ENCODE measurements at regions not wholly inside any gene's neighbourhood (a gene's known extent, or its start where the extent isn't known, plus 50 kb on each side); places are given as distances from the start of the nearest gene placed in this dataset.
"Not testable (repeated sequence)": the region's sequence is repeated elsewhere in the genome, so short reads cannot be mapped to it uniquely, and the experiment has no call there.

DNA sequence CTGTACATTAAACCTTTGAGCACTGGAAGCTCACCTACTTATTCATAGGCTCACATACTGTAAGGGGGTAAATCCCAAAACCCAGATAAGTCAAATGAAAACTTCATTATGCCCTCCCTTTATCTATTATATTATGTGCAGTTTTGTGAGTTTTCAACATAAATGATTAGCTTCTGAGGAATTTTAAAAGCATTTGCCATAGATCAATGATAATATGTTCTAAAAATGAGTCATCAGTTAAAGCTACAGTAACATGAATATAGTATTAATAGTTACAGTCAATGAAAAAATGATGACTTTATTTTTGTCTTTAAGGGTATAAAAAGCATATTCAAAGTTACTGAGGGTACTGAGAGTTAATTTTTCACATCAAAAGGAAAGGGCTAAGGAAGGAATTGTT is 151.9 kb downstream of the SPATA31A6 start:
- H3K4me1 ChIP-seq (ENCODE audit: insufficient read depth, insufficient read length); DNase-seq (ENCODE audit: low read depth, low spot score); H3K36me3 ChIP-seq (ENCODE audit: insufficient read depth, insufficient read length, low read length); H3K4me3 ChIP-seq (ENCODE audit: insufficient read length, low read depth); H3K9ac ChIP-seq (ENCODE audit: insufficient read length, low read depth); H3K9me3 ChIP-seq (ENCODE audit: insufficient read depth, low read length); H3K27me3 ChIP-seq (ENCODE audit: insufficient read depth, insufficient read length): not testable (repeated sequence)

DNA sequence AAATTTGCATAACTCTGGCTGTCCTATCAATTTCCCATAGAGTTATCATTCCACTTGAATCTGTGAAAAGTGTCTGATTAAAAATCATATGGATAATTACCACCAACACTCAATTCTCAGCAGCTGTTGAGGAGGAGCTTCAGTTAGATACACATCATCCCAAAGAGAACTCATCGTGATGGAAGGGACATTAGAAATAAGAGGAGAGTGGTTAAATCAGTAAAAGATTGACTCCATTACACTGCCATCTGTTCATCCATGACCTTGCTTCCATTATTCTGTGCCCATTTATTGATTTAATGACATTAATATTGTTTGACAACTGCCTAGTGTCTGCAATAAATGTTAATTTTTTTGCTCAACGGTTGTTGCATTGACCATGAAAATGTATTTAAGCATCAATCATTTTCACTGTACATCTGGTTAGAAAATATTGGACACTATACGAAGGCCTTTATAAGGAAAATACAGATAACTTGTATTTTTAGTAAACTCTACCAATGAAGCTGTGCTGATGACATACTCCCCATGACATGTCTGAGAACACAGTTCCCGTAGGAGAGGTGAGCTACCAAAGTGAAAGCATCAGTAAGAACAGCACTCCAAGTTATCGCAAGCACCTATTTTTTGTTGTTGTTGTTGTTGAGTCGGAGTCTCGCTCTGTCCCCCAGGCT is 152.7 kb downstream of the SPATA31A6 start:
- H3K9me3 ChIP-seq (ENCODE audit: insufficient read depth, low read length); H3K36me3 ChIP-seq (ENCODE audit: insufficient read depth, insufficient read length, low read length); H3K4me1 ChIP-seq (ENCODE audit: insufficient read depth, insufficient read length); H3K27me3 ChIP-seq (ENCODE audit: insufficient read depth, insufficient read length); H3K9ac ChIP-seq (ENCODE audit: insufficient read length, low read depth); DNase-seq (ENCODE audit: low read depth, low spot score); H3K4me3 ChIP-seq (ENCODE audit: insufficient read length, low read depth): not testable (repeated sequence)

DNA sequence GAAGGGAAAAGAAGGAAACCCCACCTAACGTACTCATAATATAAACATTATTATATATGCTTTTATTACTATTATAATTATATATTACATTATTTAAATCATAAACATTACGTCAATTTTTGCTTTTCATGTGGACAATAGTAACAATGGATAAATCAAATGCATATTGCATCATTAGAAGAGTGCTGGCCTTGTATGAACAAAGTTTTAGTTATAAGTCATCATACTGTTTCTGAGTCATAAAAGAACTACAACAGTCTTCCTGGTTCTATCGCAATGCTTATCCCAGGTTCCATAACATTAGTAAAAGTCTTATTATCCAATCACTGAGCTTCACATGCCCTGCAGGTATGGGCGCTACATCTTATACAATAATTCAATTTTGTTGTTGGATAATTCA is 154.8 kb downstream of the SPATA31A6 start:
- H3K9me3 ChIP-seq (ENCODE audit: insufficient read depth, low read length); H3K9ac ChIP-seq (ENCODE audit: insufficient read length, low read depth); H3K36me3 ChIP-seq (ENCODE audit: insufficient read depth, insufficient read length, low read length); DNase-seq (ENCODE audit: low read depth, low spot score); H3K4me1 ChIP-seq (ENCODE audit: insufficient read depth, insufficient read length); H3K27me3 ChIP-seq (ENCODE audit: insufficient read depth, insufficient read length); H3K4me3 ChIP-seq (ENCODE audit: insufficient read length, low read depth): not testable (repeated sequence)

DNA sequence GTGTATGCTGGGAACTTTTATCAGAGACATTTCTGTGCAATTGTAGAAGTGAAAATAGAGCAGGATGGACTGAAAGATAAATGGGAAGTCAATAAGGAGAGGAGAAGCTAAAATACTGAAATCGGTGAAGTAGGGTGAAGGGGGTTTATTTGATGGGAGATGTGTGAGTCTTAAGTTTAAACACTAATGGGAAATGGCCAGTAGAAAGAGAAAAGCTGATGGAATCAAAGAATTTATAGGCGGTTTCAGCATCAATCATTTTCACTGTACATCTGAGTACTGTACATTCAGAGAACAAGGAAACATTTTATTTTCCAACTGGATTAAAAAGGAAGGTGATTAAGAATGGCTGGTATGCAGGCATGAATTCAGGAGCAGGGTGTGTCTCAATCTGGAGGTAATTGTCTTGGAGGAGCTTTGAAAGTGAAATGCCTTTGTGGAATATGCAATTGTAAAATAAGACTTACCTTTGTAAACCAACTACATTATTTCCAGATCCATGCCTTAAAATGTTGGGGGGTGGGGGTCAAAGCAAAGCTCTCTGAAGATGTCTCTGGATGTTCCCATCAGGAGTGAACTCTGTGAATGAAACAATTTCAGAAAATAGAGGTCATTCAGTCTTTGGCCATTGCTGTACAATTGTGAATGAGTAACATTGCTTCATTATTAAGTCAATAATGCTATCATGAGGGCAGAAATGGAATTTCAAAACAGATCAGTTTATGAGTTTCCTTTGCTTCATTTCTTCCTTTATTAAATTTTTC is 156.4 kb downstream of the SPATA31A6 start:
- not testable (repeated sequence) for H3K4me1 ChIP-seq (ENCODE audit: insufficient read depth, insufficient read length); H3K27me3 ChIP-seq (ENCODE audit: insufficient read depth, insufficient read length); DNase-seq (ENCODE audit: low read depth, low spot score); H3K9me3 ChIP-seq (ENCODE audit: insufficient read depth, low read length); H3K4me3 ChIP-seq (ENCODE audit: insufficient read length, low read depth); H3K9ac ChIP-seq (ENCODE audit: insufficient read length, low read depth); H3K36me3 ChIP-seq (ENCODE audit: insufficient read depth, insufficient read length, low read length)

DNA sequence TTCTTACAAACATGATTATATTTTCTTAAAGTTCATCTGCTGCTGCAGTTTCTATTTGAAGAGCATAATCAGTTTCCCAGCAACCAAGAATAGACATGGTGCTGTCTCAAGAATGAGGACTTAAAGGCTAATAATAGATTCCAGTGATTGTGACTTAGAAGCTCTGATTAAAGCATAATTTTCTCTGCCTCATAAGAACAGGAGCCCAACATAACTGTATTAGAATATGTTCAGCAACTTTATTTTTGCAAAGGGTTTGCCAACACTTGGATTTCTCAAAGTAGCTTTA is 156.9 kb downstream of the SPATA31A6 start:
- H3K36me3 ChIP-seq (ENCODE audit: insufficient read depth, insufficient read length, low read length); H3K4me3 ChIP-seq (ENCODE audit: insufficient read length, low read depth); DNase-seq (ENCODE audit: low read depth, low spot score); H3K9ac ChIP-seq (ENCODE audit: insufficient read length, low read depth); H3K9me3 ChIP-seq (ENCODE audit: insufficient read depth, low read length); H3K4me1 ChIP-seq (ENCODE audit: insufficient read depth, insufficient read length); H3K27me3 ChIP-seq (ENCODE audit: insufficient read depth, insufficient read length): not testable (repeated sequence)

DNA sequence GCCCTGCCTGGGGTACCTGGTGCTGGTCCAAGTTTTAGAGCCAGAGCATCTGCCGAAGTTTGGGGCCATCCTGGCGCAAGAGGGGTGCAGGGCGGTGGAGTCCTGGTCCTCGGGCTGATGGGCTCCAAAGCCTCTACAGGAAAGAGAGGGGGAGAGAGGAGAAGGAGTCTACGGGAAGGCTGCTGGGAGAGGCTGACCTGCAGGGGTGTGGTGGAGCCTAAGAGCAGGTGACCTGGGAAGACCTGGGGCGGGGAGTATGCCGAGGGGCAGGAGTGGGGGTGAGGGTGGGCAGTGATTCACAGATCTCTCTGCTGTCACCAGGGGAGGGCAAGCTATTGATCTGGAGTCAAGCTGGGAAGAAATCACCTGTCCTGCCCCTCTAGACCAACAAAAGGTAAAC is 158.4 kb downstream of the SPATA31A6 start:
- not testable (repeated sequence) for H3K36me3 ChIP-seq (ENCODE audit: insufficient read depth, insufficient read length, low read length); H3K4me1 ChIP-seq (ENCODE audit: insufficient read depth, insufficient read length); H3K9ac ChIP-seq (ENCODE audit: insufficient read length, low read depth); H3K27me3 ChIP-seq (ENCODE audit: insufficient read depth, insufficient read length); DNase-seq (ENCODE audit: low read depth, low spot score); H3K9me3 ChIP-seq (ENCODE audit: insufficient read depth, low read length); H3K4me3 ChIP-seq (ENCODE audit: insufficient read length, low read depth)

DNA sequence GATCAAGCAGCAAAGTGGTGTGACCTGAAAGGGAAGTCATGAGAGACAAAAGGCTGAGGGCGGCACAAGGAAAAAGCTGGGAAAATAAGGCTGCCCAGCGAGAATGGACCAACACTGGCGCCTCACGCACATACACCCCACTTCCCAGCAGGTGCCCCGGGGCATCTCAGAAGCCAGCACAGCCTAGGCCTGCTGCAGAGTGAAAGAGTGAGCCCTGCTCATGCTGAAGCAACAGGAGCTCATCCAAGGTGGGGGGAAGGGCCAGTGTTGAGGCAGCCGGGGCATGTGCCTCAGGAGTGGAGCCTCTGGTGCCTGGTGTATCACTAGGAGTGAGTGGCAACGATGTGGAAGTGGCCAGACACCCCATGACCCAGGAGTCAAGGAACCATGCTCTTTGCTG is 158.8 kb downstream of the SPATA31A6 start:
- not testable (repeated sequence) for H3K9me3 ChIP-seq (ENCODE audit: insufficient read depth, low read length); H3K4me3 ChIP-seq (ENCODE audit: insufficient read length, low read depth); H3K4me1 ChIP-seq (ENCODE audit: insufficient read depth, insufficient read length); DNase-seq (ENCODE audit: low read depth, low spot score); H3K36me3 ChIP-seq (ENCODE audit: insufficient read depth, insufficient read length, low read length); H3K9ac ChIP-seq (ENCODE audit: insufficient read length, low read depth); H3K27me3 ChIP-seq (ENCODE audit: insufficient read depth, insufficient read length)

DNA sequence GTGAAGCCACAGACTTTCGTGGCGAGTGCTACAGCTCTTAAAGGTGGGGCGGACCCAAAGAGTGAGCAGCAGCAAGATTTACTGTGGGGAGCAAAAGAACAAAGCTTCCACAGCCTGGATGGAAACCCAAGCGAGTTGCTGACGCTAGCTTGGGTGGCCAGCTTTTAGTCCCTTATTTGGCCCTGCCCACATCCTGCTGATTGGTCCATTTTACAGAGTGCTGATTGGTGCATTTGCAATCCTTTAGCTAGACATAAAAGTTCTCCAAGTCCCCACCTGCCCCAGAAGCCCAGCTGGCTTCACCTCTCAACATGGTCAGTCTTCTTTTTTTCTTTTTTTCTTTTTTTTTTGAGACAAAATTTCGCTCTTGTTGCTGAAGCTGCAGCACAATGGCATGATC is 161.0 kb downstream of the SPATA31A6 start:
- not testable (repeated sequence) for DNase-seq (ENCODE audit: low read depth, low spot score); H3K27me3 ChIP-seq (ENCODE audit: insufficient read depth, insufficient read length); H3K4me1 ChIP-seq (ENCODE audit: insufficient read depth, insufficient read length); H3K9me3 ChIP-seq (ENCODE audit: insufficient read depth, low read length); H3K4me3 ChIP-seq (ENCODE audit: insufficient read length, low read depth); H3K36me3 ChIP-seq (ENCODE audit: insufficient read depth, insufficient read length, low read length); H3K9ac ChIP-seq (ENCODE audit: insufficient read length, low read depth)

DNA sequence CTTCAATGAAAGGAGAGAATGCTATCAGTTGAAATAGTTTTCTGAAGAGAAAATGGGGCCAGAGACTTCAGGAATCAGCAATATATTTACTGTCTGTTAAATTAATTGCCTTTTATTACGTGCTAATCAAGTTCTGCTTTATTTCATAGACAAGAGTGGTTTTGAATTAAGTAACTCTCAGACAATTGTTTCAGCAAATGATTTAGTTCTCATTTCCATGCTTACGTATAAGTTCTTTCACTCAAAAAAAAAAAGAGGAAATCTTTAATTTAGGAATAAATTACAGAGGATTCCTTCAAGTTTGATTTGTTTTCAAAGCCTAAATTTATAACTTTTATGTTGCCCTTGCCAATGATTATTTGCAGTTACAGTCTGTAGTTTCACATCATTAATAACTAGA is 163.5 kb downstream of the SPATA31A6 start:
- H3K9me3 ChIP-seq (ENCODE audit: insufficient read depth, low read length); DNase-seq (ENCODE audit: low read depth, low spot score): not testable (repeated sequence)

DNA sequence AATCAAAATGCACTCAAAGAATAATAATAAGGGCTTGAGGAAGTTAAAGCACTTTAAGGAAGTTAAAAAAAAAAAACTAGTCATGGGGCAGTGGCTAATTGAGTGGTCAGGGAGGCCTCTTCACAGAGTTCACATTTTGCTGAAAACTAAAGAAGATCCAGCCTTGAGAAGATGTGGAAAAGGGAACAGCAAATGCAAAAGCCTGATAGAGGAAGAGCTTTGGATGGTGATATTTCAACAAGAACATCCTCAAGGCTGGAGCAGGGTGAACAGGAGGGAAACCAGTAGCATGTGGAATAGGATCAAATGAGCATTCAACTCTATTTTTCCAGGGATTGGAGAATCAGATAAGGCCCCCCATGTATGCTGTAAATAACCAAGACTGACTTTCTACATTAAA is 165.7 kb downstream of the SPATA31A6 start:
- H3K9me3 ChIP-seq (ENCODE audit: insufficient read depth, low read length); H3K4me3 ChIP-seq (ENCODE audit: insufficient read length, low read depth); DNase-seq (ENCODE audit: low read depth, low spot score); H3K27me3 ChIP-seq (ENCODE audit: insufficient read depth, insufficient read length); H3K9ac ChIP-seq (ENCODE audit: insufficient read length, low read depth); H3K36me3 ChIP-seq (ENCODE audit: insufficient read depth, insufficient read length, low read length); H3K4me1 ChIP-seq (ENCODE audit: insufficient read depth, insufficient read length): not testable (repeated sequence)

More for the DNA sequence above, 163.5 kb downstream of the SPATA31A6 start:
- not testable (repeated sequence) for H3K27me3 ChIP-seq (ENCODE audit: insufficient read depth, insufficient read length); H3K9ac ChIP-seq (ENCODE audit: insufficient read length, low read depth); H3K36me3 ChIP-seq (ENCODE audit: insufficient read depth, insufficient read length, low read length); H3K4me3 ChIP-seq (ENCODE audit: insufficient read length, low read depth); H3K4me1 ChIP-seq (ENCODE audit: insufficient read depth, insufficient read length)

DNA sequence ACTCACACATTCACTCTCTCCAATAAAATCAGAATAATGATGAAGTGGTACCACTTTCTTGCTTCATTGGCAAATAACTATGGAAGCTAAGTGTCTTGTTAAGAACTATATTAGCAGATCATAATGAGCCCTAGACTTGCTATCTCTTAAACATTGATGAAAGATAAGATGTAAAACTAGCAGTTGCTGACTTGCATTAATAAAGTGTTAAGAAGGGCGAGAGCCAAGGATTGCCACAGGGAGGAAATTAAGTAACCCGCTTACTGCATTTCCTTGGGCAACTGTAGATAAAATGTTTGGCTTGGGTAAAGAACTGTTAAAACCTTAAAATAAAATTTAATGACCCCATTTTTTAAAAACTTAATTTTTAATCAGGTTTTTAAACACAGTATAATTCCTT is 167.0 kb downstream of the SPATA31A6 start:
- H3K27me3 ChIP-seq (ENCODE audit: insufficient read depth, insufficient read length); H3K4me3 ChIP-seq (ENCODE audit: insufficient read length, low read depth); H3K9me3 ChIP-seq (ENCODE audit: insufficient read depth, low read length); H3K36me3 ChIP-seq (ENCODE audit: insufficient read depth, insufficient read length, low read length); DNase-seq (ENCODE audit: low read depth, low spot score); H3K9ac ChIP-seq (ENCODE audit: insufficient read length, low read depth); H3K4me1 ChIP-seq (ENCODE audit: insufficient read depth, insufficient read length): not testable (repeated sequence)

DNA sequence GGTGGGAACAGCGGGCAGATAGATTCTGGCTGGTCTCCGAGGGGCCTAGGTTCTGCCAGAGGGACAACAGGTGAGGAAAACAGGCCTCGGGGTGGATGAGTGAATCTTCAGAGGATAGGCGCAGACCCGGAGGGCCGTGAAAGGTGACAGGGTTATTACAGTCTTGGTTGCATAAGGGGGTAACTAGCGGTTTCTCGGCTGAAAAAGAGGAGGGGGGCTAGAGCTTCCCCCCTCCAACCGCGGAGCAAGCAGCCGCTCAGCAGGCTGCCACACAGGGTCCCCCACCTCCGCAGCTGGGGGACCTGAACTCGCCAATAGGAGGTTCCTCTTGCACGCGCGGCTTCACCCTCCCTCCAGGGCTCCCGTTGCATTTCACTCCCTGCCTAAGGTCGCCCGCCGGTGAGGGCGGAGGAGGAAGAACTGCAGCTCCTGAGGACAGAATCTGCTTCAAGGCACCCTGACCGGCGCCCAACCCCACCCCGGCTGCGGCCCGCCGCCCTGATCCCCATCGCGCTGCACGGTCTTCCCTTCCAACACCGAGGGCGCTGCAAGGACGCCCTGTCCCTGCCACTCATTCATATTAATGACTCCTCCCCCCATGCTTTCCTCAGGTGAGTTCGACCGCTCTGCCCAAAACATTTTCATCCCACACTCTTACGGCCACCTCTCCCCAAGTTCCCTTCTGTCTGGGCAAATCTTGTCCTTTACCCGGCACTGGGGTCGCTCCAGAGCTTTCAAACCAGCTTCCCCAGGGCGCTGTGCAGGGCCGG is 174.3 kb downstream of the SPATA31A6 start:
- H3K27me3 ChIP-seq (ENCODE audit: insufficient read depth, insufficient read length); DNase-seq (ENCODE audit: low read depth, low spot score); H3K9me3 ChIP-seq (ENCODE audit: insufficient read depth, low read length); H3K36me3 ChIP-seq (ENCODE audit: insufficient read depth, insufficient read length, low read length); H3K4me1 ChIP-seq (ENCODE audit: insufficient read depth, insufficient read length): not testable (repeated sequence)
- peak overlapping the region; percentile 36 for H3K9ac ChIP-seq (ENCODE audit: insufficient read length, low read depth)
- H3K4me3 ChIP-seq (ENCODE audit: insufficient read length, low read depth) = peak overlapping the region; percentile 29

Measured in NT2/D1 (cell line).